Stomach (tissue), 4 donors: ENCODE measurements at regions not wholly inside any gene's neighbourhood (a gene's known extent, or its start where the extent isn't known, plus 50 kb on each side); places are given as distances from the start of the nearest gene placed in this dataset.

Source experiments
- EP300 ChIP-seq: sonication (generic); formaldehyde crosslinking; IDR thresholded peaks from one replicate; pipeline ENCODE4 v1.6.1; 2017; ENCODE audit warnings: antibody characterized with exemption
- POLR2A ChIP-seq, 4 donors: fragments of 450-650 bp; IDR thresholded peaks; one replicate each; pipeline ENCODE4 v1.6.1; 2016; ENCODE audit warnings: antibody characterized with exemption in 4 of 4, control low read depth in 2 of 4, mild to moderate bottlenecking in 1 of 4, moderate library complexity in 1 of 4
- POLR2AphosphoS5 ChIP-seq, 3 donors: sonication (generic); formaldehyde crosslinking; IDR thresholded peaks; one replicate each; pipeline ENCODE4 v1.6.1; 2016; ENCODE audit warnings: antibody characterized with exemption in 3 of 3
- TF ChIP-seq, protein P1 (sequence below), 7 experiments: fragments of 450-650 bp in 4 of 7; fragments of 200-600 bp in 3 of 7; sonication (generic) in 3 of 7; IDR thresholded peaks; one replicate each; pipeline ENCODE4 v1.5.1; 2016 to 2019; ENCODE audit warnings: antibody characterized with exemption in 7 of 7, control low read depth in 2 of 7, mild to moderate bottlenecking in 1 of 7

DNA sequence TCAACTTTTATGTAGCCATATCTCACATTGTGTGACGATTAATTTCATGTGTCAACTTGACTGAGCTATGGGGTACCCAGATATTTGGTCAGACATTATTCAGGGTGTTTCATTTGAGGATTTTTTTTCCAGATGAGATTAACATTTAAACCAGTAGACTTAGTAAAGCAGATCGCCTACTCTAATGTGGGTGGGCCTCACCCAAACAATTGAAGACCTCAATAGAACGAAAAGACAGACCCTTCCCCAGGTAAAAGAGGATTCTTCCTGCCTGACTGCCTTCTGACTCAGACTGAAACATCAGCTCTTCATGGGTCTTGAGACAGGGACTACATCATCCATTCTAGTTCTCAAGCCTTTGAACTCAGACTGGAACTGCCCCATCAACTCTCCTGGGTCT is 231.7 kb upstream of the SASH1 start:
- TF ChIP-seq POLR2A (IDR thresholded peaks at IDR 0.05) (no peak), EP300 (no peak), POLR2AphosphoS5 (IDR thresholded peaks at IDR 0.05) (no peak)
- TF ChIP-seq, protein P1, sequence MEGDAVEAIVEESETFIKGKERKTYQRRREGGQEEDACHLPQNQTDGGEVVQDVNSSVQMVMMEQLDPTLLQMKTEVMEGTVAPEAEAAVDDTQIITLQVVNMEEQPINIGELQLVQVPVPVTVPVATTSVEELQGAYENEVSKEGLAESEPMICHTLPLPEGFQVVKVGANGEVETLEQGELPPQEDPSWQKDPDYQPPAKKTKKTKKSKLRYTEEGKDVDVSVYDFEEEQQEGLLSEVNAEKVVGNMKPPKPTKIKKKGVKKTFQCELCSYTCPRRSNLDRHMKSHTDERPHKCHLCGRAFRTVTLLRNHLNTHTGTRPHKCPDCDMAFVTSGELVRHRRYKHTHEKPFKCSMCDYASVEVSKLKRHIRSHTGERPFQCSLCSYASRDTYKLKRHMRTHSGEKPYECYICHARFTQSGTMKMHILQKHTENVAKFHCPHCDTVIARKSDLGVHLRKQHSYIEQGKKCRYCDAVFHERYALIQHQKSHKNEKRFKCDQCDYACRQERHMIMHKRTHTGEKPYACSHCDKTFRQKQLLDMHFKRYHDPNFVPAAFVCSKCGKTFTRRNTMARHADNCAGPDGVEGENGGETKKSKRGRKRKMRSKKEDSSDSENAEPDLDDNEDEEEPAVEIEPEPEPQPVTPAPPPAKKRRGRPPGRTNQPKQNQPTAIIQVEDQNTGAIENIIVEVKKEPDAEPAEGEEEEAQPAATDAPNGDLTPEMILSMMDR (IDR thresholded peaks at IDR 0.05): no peak
